C4-2B (cell line): ENCODE measurements at regions not wholly inside any gene's neighbourhood (a gene's known extent, or its start where the extent isn't known, plus 50 kb on each side); places are given as distances from the start of the nearest gene placed in this dataset.

Source experiments
- ZFX ChIP-seq: fragments of 450-650 bp; IDR thresholded peaks from 2 replicates; pipeline ENCODE4 v1.6.1; 2017
- TF ChIP-seq, protein P1 (sequence below): fragments of 450-650 bp; conservative IDR thresholded peaks from 2 replicates; pipeline ENCODE4 v1.5.1; 2017; ENCODE audit warnings: mild to moderate bottlenecking

DNA sequence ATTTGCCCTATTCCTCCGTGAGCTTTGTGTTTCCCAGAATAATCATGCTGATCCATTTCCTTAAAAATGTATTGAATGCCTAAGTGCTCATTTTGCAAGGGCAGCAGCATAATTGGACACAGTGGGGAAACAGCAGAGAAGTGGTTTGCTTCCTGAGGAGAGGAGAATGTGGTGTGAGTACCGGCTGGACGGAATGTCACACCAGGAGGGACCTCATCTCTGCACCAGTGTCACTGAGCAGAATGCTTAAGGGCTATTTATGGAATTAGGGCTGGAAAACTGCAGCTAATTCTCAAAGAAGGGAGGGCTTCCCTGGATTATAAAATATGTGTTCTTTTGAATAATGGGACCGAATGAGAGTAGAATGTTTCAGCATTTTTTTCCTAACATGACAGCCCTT, 1100.6 kb upstream of the RBFOX1 start:
- TF ChIP-seq, protein P1, sequence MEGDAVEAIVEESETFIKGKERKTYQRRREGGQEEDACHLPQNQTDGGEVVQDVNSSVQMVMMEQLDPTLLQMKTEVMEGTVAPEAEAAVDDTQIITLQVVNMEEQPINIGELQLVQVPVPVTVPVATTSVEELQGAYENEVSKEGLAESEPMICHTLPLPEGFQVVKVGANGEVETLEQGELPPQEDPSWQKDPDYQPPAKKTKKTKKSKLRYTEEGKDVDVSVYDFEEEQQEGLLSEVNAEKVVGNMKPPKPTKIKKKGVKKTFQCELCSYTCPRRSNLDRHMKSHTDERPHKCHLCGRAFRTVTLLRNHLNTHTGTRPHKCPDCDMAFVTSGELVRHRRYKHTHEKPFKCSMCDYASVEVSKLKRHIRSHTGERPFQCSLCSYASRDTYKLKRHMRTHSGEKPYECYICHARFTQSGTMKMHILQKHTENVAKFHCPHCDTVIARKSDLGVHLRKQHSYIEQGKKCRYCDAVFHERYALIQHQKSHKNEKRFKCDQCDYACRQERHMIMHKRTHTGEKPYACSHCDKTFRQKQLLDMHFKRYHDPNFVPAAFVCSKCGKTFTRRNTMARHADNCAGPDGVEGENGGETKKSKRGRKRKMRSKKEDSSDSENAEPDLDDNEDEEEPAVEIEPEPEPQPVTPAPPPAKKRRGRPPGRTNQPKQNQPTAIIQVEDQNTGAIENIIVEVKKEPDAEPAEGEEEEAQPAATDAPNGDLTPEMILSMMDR = no peak
- TF ChIP-seq ZFX = no peak
